H9 (cell line): ENCODE measurements at regions not wholly inside any gene's neighbourhood (a gene's known extent, or its start where the extent isn't known, plus 50 kb on each side); places are given as distances from the start of the nearest gene placed in this dataset.

Source experiments
- DNase-seq: peaks from one replicate; pipeline ENCODE4 v3.0.0-alpha.2; 2017
- H2AFZ ChIP-seq: one replicate; pipeline ENCODE4 v1.6.1; 2013; ENCODE audit warnings: mild to moderate bottlenecking, low read length, control low read depth, moderate library complexity
- H2AK5ac ChIP-seq: 2 replicates; pipeline ENCODE4 v1.6.1; 2013; ENCODE audit warnings: low read length, control low read depth, mixed read lengths; ENCODE audit not compliant: insufficient read length
- H2BK120ac ChIP-seq: one replicate; pipeline ENCODE4 v1.6.1; 2013; ENCODE audit warnings: low read depth, mild to moderate bottlenecking, low read length, control low read depth, inconsistent platforms; ENCODE audit not compliant: poor library complexity, severe bottlenecking
- H2BK12ac ChIP-seq: 2 replicates; pipeline ENCODE4 v1.6.1; 2013; ENCODE audit warnings: low read length, control low read depth, mixed read lengths, low read depth; ENCODE audit not compliant: insufficient read length
- H2BK15ac ChIP-seq: 2 replicates; pipeline ENCODE4 v1.6.1; 2013; ENCODE audit warnings: low read depth, low read length, control low read depth
- H2BK20ac ChIP-seq: one replicate; pipeline ENCODE4 v1.6.1; 2013; ENCODE audit warnings: low read depth, mild to moderate bottlenecking, low read length, control low read depth, inconsistent platforms; ENCODE audit not compliant: poor library complexity, severe bottlenecking
- H2BK5ac ChIP-seq: 2 replicates; pipeline ENCODE4 v1.6.1; 2013; ENCODE audit warnings: low read length, control low read depth, mixed read lengths; ENCODE audit not compliant: insufficient read length
- H3K14ac ChIP-seq: 2 replicates; pipeline ENCODE4 v1.6.1; 2013; ENCODE audit warnings: low read length, control low read depth; ENCODE audit not compliant: insufficient read depth
- H3K18ac ChIP-seq: 2 replicates; pipeline ENCODE4 v1.6.1; 2013; ENCODE audit warnings: low read depth, mild to moderate bottlenecking, mixed read lengths, low read length, control low read depth; ENCODE audit not compliant: insufficient read length
- H3K23ac ChIP-seq: 2 replicates; pipeline ENCODE4 v1.6.1; 2013; ENCODE audit warnings: low read length, control low read depth, mixed read lengths, low read depth; ENCODE audit not compliant: insufficient read length
- H3K23me2 ChIP-seq: 2 replicates; pipeline ENCODE4 v1.6.1; 2013; ENCODE audit warnings: low read depth, mild to moderate bottlenecking, mixed read lengths, low read length, control low read depth; ENCODE audit not compliant: insufficient read length, poor library complexity, severe bottlenecking
- H3K27ac ChIP-seq: 2 replicates; pipeline ENCODE4 v1.5.1; 2013; ENCODE audit warnings: low read length, control low read depth, mixed read lengths, low read depth; ENCODE audit not compliant: insufficient read length
- H3K27me3 ChIP-seq: 2 replicates; pipeline ENCODE4 v1.6.1; 2013; ENCODE audit warnings: low read length, control low read depth, inconsistent platforms; ENCODE audit not compliant: insufficient read depth
- H3K4ac ChIP-seq: 2 replicates; pipeline ENCODE4 v1.6.1; 2013; ENCODE audit warnings: low read depth, mild to moderate bottlenecking, control low read depth, inconsistent platforms, low read length, moderate library complexity
- H3K4me1 ChIP-seq: 2 replicates; pipeline ENCODE4 v1.6.1; 2013; ENCODE audit warnings: low read length, control low read depth, inconsistent platforms; ENCODE audit not compliant: insufficient read depth
- H3K4me2 ChIP-seq: 2 replicates; pipeline ENCODE4 v1.6.1; 2013; ENCODE audit warnings: low read length, control low read depth, mixed read lengths; ENCODE audit not compliant: insufficient read length, insufficient read depth
- H3K56ac ChIP-seq: 2 replicates; pipeline ENCODE4 v1.6.1; 2013; ENCODE audit warnings: low read depth, mild to moderate bottlenecking, mixed read lengths, low read length, control low read depth; ENCODE audit not compliant: insufficient read length
- H3K79me1 ChIP-seq: 2 replicates; pipeline ENCODE4 v1.6.1; 2013; ENCODE audit warnings: low read depth, mild to moderate bottlenecking, moderate library complexity, low read length, control low read depth, inconsistent platforms; ENCODE audit not compliant: insufficient read depth, poor library complexity, severe bottlenecking
- H3K79me2 ChIP-seq: 2 replicates; pipeline ENCODE4 v1.6.1; 2013; ENCODE audit warnings: low read length, control low read depth, inconsistent platforms; ENCODE audit not compliant: insufficient read depth
- H3K9ac ChIP-seq: 2 replicates; pipeline ENCODE4 v1.6.1; 2013; ENCODE audit warnings: low read length, control low read depth, mixed read lengths; ENCODE audit not compliant: insufficient read length; ENCODE audit errors: extremely low read depth
- H3K9me3 ChIP-seq: one replicate; pipeline ENCODE4 v1.6.1; 2013; ENCODE audit warnings: low read depth, low read length, inconsistent platforms; ENCODE audit not compliant: control insufficient read depth
- H3T11ph ChIP-seq: one replicate; pipeline ENCODE4 v1.6.1; 2013; ENCODE audit warnings: mild to moderate bottlenecking, low read length, control low read depth, inconsistent platforms
- H4K20me1 ChIP-seq: one replicate; pipeline ENCODE4 v1.6.1; 2013; ENCODE audit not compliant: control insufficient read depth, insufficient read length, insufficient read depth
- H4K5ac ChIP-seq: 2 replicates; pipeline ENCODE4 v1.6.1; 2013; ENCODE audit warnings: low read depth, mild to moderate bottlenecking, mixed read lengths, low read length, control low read depth; ENCODE audit not compliant: insufficient read length
- H4K8ac ChIP-seq: replicated peaks from 2 replicates; pipeline ENCODE4 v1.6.1; 2013; ENCODE audit warnings: low read length, control low read depth, mixed read lengths, low read depth; ENCODE audit not compliant: insufficient read length
- H4K91ac ChIP-seq: 2 replicates; pipeline ENCODE4 v1.6.1; 2013; ENCODE audit warnings: low read depth, mild to moderate bottlenecking, moderate library complexity, mixed read lengths, low read length, control low read depth; ENCODE audit not compliant: insufficient read length
- H3K27ac Mint-ChIP-seq, 3 experiments: 2 replicates in 2 of 3; 3 replicates in 1 of 3; pipeline ENCODE4 v1.8.0; 2020 to 2021; ENCODE audit warnings: mixed read lengths in 3 of 3, mild to moderate bottlenecking in 1 of 3, moderate library complexity in 1 of 3
- H3K27me3 Mint-ChIP-seq: 2 replicates; pipeline ENCODE4 v1.8.0; 2021; ENCODE audit warnings: low read depth, mild to moderate bottlenecking, moderate library complexity, mixed read lengths
- H3K36me3 Mint-ChIP-seq, 3 experiments: 2 replicates in 2 of 3; 3 replicates in 1 of 3; pipeline ENCODE4 v1.8.0; 2020 to 2021; ENCODE audit warnings: low read depth in 3 of 3, mixed read lengths in 3 of 3; ENCODE audit not compliant: insufficient read depth in 1 of 3
- H3K4me1 Mint-ChIP-seq, 2 experiments: 2 replicates each; pipeline ENCODE4 v1.8.0; 2020; ENCODE audit warnings: mixed read lengths in 2 of 2
- H3K4me3 Mint-ChIP-seq, 2 experiments: 2 replicates in 1 of 2; 3 replicates in 1 of 2; pipeline ENCODE4 v1.8.0; 2020 to 2021; ENCODE audit warnings: mild to moderate bottlenecking in 2 of 2, mixed read lengths in 2 of 2, moderate library complexity in 1 of 2
- H3K9me3 Mint-ChIP-seq, 2 experiments: 2 replicates in 1 of 2; 3 replicates in 1 of 2; pipeline ENCODE4 v1.8.0; 2020; ENCODE audit warnings: mild to moderate bottlenecking in 2 of 2, mixed read lengths in 2 of 2, moderate library complexity in 1 of 2
- WGBS: extraction: QIAGEN DNeasy Blood & Tissue Kit; methylation state at CpG from one replicate; pipeline ENCODE4 v1.1.7; 2013; ENCODE audit warnings: missing lambda C conversion rate, low lambda C conversion rate, mixed read lengths; ENCODE audit not compliant: insufficient read length; ENCODE audit errors: extremely low coverage; 5-methylcytosine and 5-hydroxymethylcytosine counted together
- TF ChIP-seq, protein P1 (sequence below): fragments of 200-600 bp; sonication (generic); conservative IDR thresholded peaks from 3 replicates; pipeline ENCODE4 v1.8.0; 2021; ENCODE audit warnings: antibody characterized with exemption, mild to moderate bottlenecking

DNA sequence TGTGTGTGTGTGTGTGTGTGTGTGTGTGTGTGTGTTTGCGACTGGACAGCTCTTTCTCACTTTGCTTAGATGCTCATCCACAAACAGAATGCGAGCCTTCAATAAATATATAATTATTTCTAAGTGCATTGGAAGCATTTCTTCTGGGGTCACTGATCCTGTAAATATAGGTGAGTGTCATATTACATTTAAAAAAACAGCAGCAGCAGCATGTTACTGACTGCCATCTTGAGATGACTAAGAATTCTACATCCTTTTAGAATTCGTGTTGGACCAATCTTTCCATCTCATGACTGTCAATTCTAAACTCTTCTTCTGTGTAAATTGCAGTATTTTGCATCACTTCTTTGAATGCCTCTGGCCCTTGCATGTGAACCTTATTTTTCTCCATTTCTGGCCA, 238.0 kb upstream of the DDI1 start:
- peaks cover 11 to 12% of the 10 kb centered on the region in 2 experiments for H3K4me1 Mint-ChIP-seq
- Histone ChIP-seq H2BK20ac (no peak overlapping the region), H3K4ac (no peak overlapping the region), H4K20me1 (no peaks in the 10 kb centered on the region), H3T11ph (no peak overlapping the region), H3K79me1 (no peaks in the 10 kb centered on the region), H3K56ac (no peak overlapping the region), H2BK120ac (no peak overlapping the region), H4K8ac (no peak overlapping the region), H2BK5ac (no peak overlapping the region), H3K79me2 (no peaks in the 10 kb centered on the region), H4K5ac (no peak overlapping the region), H2AFZ (no peak overlapping the region), H3K27ac (no peak overlapping the region), H3K18ac (no peak overlapping the region), H4K91ac (no peak overlapping the region), H3K4me2 (no peak overlapping the region), H3K23me2 (no peaks in the 10 kb centered on the region), H2BK15ac (no peak overlapping the region), H2AK5ac (no peak overlapping the region), H3K14ac (no peak overlapping the region), H3K27me3 (no peaks in the 10 kb centered on the region), H3K4me1 (peaks cover 8% of the 10 kb centered on the region; the same call in 1 of the 2 replicates), H2BK12ac (no peak overlapping the region), H3K9me3 (no peaks in the 10 kb centered on the region), H3K23ac (no peak overlapping the region), H3K9ac (no peak overlapping the region)
- H3K27me3 Mint-ChIP-seq: no peaks in the 10 kb centered on the region
- no peaks in the 10 kb centered on the region for H3K9me3 Mint-ChIP-seq
- H3K4me3 Mint-ChIP-seq: no peak overlapping the region
- TF ChIP-seq, protein P1, sequence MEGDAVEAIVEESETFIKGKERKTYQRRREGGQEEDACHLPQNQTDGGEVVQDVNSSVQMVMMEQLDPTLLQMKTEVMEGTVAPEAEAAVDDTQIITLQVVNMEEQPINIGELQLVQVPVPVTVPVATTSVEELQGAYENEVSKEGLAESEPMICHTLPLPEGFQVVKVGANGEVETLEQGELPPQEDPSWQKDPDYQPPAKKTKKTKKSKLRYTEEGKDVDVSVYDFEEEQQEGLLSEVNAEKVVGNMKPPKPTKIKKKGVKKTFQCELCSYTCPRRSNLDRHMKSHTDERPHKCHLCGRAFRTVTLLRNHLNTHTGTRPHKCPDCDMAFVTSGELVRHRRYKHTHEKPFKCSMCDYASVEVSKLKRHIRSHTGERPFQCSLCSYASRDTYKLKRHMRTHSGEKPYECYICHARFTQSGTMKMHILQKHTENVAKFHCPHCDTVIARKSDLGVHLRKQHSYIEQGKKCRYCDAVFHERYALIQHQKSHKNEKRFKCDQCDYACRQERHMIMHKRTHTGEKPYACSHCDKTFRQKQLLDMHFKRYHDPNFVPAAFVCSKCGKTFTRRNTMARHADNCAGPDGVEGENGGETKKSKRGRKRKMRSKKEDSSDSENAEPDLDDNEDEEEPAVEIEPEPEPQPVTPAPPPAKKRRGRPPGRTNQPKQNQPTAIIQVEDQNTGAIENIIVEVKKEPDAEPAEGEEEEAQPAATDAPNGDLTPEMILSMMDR: no peak
- no peak overlapping the region for H3K27ac Mint-ChIP-seq
- H3K36me3 Mint-ChIP-seq: no peaks in the 10 kb centered on the region
- DNase-seq: no peak
- no CpG with 5 or more reads among the region's 3 CpGs for WGBS
